ENCODE measurements at regions not wholly inside any gene's neighbourhood (a gene's known extent, or its start where the extent isn't known, plus 50 kb on each side); places are given as distances from the start of the nearest gene placed in this dataset.

DNA sequence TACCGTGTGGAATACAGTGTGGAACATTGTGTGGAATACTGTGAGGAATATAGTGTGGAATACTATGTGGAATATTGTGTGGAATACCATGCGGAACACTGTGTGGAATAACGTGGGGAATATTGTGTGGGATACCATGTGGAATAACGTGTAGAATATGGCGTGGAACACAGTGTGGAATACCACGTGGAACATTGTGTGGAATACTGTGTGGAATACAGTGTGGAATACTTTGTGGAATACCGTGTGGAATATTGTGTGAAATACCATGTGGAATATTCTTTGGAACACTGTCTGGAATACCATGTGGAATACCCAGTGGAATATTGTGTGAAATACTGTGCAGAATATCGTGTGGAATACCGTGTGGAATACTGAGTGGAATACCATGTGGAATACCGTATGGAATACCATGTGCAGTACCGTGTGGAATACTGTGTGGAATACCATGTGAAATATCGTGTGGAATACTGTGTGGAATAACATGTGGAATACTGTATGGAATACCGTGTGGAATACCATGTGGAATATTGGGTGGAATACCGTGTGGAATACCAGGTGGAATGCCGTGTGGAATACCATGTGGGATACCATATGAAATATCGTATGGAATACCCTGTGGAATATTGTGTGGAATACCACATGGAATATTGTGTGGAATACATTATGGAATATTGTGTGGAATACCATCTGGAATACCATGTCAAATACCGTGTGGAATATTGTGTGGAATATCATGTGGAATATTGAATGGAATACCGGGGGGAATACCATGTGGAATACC is 133.1 kb upstream of the CHST15 start:
- no peaks in the 10 kb centered on the region for H4K20me1 ChIP-seq (ENCODE audit: control insufficient read depth, insufficient read depth, insufficient read length)
- peaks cover 34 to 45% of the 10 kb centered on the region in 2 experiments for H3K9me3 Mint-ChIP-seq
- H3K14ac ChIP-seq (ENCODE audit: insufficient read depth, low read length) = no peak overlapping the region
- no peak overlapping the region for H2BK5ac ChIP-seq (ENCODE audit: insufficient read length, low read length)
- H3K27ac ChIP-seq (ENCODE audit: insufficient read length, low read depth, low read length) = no peak overlapping the region
- H3K56ac ChIP-seq (ENCODE audit: insufficient read length, low read depth, low read length) = no peak overlapping the region
- no peak overlapping the region for H2BK20ac ChIP-seq (ENCODE audit: low read depth, low read length, poor library complexity, severe bottlenecking)
- no peak overlapping the region for H2BK15ac ChIP-seq (ENCODE audit: low read depth, low read length)
- H2BK12ac ChIP-seq (ENCODE audit: insufficient read length, low read depth, low read length) = no peak overlapping the region
- H3K27me3 ChIP-seq (ENCODE audit: insufficient read depth, low read length) = no peaks in the 10 kb centered on the region
- no peak overlapping the region for H3K4me3 Mint-ChIP-seq
- H4K5ac ChIP-seq (ENCODE audit: insufficient read length, low read depth, low read length) = no peak overlapping the region
- 0 out of 2 replicates have a peak, but pooled peaks cover 2% of the 10 kb centered on the region for H3K4me1 ChIP-seq (ENCODE audit: insufficient read depth, low read length)
- no peak overlapping the region for H4K91ac ChIP-seq (ENCODE audit: insufficient read length, low read depth, low read length)
- no peak overlapping the region for H2BK120ac ChIP-seq (ENCODE audit: low read depth, low read length, poor library complexity, severe bottlenecking)
- no peak overlapping the region for H3K4me2 ChIP-seq (ENCODE audit: insufficient read depth, insufficient read length, low read length)
- no peak overlapping the region for H3K18ac ChIP-seq (ENCODE audit: insufficient read length, low read depth, low read length)
- no CpG with 5 or more reads among the region's 18 CpGs for WGBS (ENCODE audit: extremely low coverage, insufficient read length, low lambda C conversion rate)
- peaks cover 0 to 8% (median 0%) of the 10 kb centered on the region in 3 experiments; a peak in 2 of 7 replicates for H3K36me3 Mint-ChIP-seq (ENCODE audit: insufficient read depth in 1 of 3, low read depth in 3 of 3)
- H2AK5ac ChIP-seq (ENCODE audit: insufficient read length, low read length) = no peak overlapping the region
- no peaks in the 10 kb centered on the region for H3K79me1 ChIP-seq (ENCODE audit: insufficient read depth, low read depth, low read length, poor library complexity, severe bottlenecking)
- peaks cover 2% of the 10 kb centered on the region for H3K23me2 ChIP-seq (ENCODE audit: insufficient read length, low read depth, low read length, poor library complexity, severe bottlenecking)
- H3K4me1 Mint-ChIP-seq = peaks cover 11 to 16% of the 10 kb centered on the region in 2 experiments
- no peak overlapping the region for H3K9ac ChIP-seq (ENCODE audit: extremely low read depth, insufficient read length, low read length)
- H3K9me3 ChIP-seq (ENCODE audit: control insufficient read depth, low read depth, low read length) = no peaks in the 10 kb centered on the region
- no peak overlapping the region for H3K27ac Mint-ChIP-seq
- no peaks in the 10 kb centered on the region; the same call in none of the 2 replicates for H3K27me3 Mint-ChIP-seq (ENCODE audit: low read depth)
- TF ChIP-seq CTCF (conservative IDR thresholded peaks at IDR 0.05) = no peak
- H4K8ac ChIP-seq (replicated peaks; ENCODE audit: insufficient read length, low read depth, low read length) = no peak overlapping the region
- H2AFZ ChIP-seq (ENCODE audit: low read length) = no peak overlapping the region
- DNase-seq = no peak
- H3K79me2 ChIP-seq (ENCODE audit: insufficient read depth, low read length) = no peaks in the 10 kb centered on the region
- H3T11ph ChIP-seq (ENCODE audit: low read length) = no peak overlapping the region
- H3K23ac ChIP-seq (ENCODE audit: insufficient read length, low read depth, low read length) = no peak overlapping the region
- H3K4ac ChIP-seq (ENCODE audit: low read depth, low read length) = no peak overlapping the region
